ENCODE measurements at regions not wholly inside any gene's neighbourhood (a gene's known extent, or its start where the extent isn't known, plus 50 kb on each side); places are given as distances from the start of the nearest gene placed in this dataset.

- no peak for TF ChIP-seq CTCF (IDR thresholded peaks at IDR 0.05)
- TF ChIP-seq POLR2A (IDR thresholded peaks at IDR 0.05): no peak
These were observed 82.8 kb upstream of the TNS3 start for GRCh38 chr7:47664650-47665195.
